Inflammatory macrophage treated with lipopolysaccharide for 4 hours (primary cell): ENCODE measurements at regions not wholly inside any gene's neighbourhood (a gene's known extent, or its start where the extent isn't known, plus 50 kb on each side); places are given as distances from the start of the nearest gene placed in this dataset.
A peak's percentile ranks its signal among the peaks of the same experiment; 100 is the strongest.
"Not testable (repeated sequence)": the region's sequence is repeated elsewhere in the genome, so short reads cannot be mapped to it uniquely, and the experiment has no call there.

ENCODE experiments used
- DNase-seq: peaks from one replicate; pipeline ENCODE4 v3.0.0-alpha.2; 2020

- no peak for DNase-seq
Measured at GRCh38 chrX:13220916-13221315, 98.9 kb downstream of the ATXN3L start.

DNA sequence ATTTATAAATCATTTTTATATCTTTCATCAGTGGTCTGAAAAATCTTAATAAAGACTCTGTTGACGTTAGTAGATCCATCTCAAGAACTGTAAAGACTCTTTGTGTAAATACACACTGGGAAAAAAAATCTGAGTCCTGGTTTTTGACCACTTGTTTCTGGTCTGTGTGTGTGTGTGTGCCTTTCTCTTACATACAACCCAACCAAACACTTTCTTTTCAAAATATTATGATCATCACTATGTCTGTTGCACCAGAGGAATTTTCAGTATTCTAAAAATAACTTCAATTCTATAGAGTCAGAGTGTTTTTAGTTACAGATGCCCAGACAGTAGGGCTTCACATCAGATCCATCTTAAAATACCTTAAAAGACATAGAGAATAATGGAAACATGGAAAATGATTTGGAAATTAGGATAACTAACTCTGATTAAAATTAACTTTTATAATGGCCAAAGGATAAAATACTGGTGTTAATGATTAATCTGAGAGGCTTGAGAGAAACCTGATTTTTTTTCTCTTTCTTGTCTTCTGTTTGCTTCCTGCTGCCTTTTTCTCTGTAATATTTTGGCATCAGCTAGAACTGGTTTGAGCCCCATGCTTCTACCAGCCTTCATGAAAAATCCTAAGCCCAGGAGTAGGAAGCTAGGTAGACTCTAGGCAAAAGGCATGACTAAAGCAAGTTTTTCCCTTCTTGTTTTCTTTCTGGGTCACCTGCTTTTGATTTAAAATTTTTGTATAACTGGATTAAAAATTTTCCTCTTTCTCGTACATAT lies 99.7 kb downstream of the ATXN3L start:
- no peak for DNase-seq

DNA sequence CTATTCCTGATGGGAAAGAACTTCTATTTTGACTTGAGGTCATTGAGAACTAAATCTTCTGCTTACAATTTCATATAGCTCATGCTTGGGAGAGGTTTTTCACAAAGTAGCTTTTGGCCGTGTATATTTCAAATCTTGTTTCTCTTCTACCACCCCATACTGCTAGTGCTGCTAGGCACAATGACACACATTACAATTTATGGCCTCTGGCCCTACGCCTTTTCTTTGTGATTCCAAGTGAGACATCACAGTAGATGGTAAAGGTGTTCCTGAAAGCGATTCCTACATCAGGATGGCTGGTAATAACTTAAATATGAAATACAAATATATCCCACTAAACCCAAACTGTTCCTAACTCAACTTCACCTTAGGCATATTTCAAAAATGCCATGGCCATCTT lies 101.1 kb downstream of the ATXN3L start:
- no peak for DNase-seq

DNA sequence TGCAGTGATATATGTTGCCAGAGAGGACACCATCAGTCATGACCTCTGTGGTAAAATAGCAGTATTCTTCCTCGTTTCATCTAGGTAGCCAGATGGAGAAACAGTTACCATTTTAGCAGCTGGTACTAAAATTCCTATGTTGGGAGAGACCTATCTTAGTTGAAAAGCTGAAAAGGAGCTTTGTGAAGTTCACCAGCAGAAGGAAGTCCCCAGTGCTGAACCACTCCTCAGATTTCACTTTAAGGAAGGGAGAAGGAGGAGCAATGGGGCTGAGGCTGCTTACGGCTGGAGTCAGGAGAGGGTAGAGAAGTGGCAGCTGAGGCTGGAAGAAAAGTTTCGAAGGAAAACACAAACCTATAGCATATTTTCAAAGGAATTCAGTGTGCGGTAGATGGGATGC lies 103.7 kb downstream of the ATXN3L start:
- DNase-seq = no peak

DNA sequence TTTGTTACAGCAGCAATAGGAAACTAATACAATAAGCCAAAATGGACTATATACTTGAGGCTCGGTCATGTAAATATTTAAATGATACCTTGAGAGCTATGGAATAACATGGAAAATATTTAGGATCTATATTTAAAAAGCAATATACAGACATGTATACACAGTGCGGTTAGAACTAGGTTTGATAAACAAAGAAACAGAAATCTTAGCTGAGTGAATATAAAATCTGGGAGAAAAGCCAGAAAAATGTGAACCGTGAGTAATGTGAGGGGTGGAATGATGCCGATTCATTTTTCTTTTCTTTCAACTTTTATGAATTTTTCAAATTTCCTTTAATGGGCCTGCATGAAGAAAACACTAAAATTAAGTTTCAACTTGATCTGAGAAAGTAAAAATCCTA lies 104.1 kb downstream of the ATXN3L start:
- DNase-seq = no peak

DNA sequence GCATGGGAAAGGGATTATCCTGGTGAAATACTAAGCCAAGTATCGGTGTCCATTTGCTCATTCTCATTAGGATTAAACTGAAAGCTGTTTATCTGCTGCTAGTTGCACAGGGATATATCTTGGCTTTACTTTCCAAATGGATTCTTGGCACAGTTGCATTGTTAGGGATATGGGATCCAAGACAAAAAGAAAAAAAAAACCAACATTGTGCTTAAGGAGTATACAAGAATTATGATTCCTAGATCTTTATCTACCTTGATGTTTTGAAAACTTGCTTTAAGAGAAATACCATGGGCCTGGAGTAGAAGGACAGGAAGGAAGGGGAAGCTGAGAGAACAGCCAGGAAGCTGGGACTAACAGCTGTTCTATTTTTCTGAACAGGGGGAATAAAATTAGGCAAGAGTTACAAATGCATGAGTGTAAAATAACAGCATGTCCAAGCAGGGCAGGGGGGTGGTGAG lies 107.6 kb downstream of the ATXN3L start:
- no peak for DNase-seq

DNA sequence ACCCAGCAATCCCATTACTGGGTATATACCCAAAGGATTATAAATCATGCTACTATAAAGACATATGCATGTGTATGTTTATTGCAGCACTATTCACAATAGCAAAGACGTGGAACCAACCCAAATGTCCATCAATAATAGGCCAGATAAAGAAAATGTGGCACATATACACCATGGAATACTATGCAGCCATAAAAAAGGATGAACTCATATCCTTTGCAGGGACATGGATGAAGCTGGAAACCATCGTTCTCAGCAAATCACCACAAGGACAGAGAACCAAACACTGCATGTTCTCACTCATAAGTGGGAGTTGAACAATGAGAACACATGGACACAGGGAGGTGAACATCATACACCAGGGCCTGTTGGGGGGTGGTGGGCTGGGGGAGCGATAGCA lies 109.7 kb downstream of the ATXN3L start:
- not testable (repeated sequence) for DNase-seq

DNA sequence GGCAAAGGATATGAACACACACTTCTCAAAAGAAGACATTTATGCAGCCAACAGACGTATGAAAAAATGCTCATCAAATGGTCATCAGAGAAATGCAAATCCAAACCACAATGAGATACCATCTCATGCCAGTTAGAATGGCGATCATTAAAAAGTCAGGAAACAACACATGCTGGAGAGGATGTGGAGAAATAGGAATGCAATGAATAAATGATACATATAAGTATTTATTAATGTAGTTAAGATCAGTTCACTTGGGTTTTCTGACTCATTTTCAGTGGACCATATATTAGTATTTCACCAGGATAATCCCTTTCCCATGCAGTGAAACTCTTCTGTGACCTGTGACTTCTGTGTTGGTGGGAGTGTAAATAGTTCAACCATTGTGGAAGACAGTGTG lies 110.1 kb downstream of the ATXN3L start:
- not testable (repeated sequence) for DNase-seq

DNA sequence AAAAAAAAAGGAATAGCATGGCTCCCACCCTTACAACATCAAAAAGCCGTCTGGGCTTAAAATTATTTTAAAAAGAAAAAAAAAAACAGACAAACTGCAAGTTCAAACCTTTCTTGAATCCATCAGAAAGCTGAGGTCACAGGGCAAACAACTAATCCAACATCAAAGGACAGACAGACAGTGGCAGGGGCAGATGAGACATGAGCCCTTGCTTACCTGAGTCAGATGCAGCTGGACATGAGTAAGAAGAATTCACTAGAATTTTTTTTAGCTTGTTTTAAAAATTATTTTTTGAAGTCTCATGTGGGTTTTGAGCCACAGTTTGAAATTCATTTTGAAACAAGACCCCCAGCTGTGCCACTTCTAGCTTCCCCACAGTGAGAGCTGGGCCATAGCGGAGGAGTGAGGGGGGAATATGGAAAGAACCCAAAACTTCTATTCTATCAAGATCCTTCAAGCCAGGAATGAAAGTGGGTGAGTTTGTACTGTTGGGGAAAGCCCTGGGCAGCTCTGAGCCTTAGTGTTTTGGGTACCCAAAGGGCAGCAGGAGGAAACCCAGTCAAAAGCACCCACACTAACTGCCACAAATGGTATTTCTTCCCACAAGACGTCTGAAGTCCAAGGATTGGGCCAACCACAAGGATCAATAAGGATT lies 111.4 kb downstream of the ATXN3L start:
- no peak for DNase-seq

GRCh38 chrX:13203271-13203670 lies 116.6 kb downstream of the ATXN3L start:
- no peak for DNase-seq

DNA sequence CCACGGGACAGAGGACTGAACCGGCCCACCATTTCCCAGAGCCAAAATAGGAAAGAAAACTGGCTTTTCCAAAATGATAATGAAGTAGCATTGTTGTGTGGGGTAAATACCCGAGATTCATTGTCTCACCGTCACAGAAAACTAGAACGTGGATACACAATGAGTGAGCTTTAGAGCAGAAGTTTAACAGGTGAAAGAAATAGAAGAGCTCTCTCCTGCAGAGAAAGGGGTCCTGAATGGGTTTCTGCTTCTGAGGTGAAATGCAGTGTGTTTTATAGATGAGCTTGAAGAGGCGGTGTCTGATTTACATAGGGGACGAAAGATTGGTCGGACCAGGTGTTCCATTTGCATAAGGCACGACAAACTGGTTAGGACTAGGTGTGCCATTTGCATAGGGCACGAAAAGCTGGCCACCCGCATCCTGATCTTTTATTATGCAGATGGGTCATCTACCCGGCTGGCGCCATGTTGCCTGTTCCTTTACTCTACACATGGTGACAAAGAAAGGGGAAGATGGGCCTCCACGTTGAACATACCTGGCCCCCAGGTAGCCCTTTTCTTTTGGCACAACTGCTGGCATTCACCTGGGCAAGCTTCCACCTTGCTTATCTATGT lies 118.1 kb downstream of the ATXN3L start:
- no peak for DNase-seq

DNA sequence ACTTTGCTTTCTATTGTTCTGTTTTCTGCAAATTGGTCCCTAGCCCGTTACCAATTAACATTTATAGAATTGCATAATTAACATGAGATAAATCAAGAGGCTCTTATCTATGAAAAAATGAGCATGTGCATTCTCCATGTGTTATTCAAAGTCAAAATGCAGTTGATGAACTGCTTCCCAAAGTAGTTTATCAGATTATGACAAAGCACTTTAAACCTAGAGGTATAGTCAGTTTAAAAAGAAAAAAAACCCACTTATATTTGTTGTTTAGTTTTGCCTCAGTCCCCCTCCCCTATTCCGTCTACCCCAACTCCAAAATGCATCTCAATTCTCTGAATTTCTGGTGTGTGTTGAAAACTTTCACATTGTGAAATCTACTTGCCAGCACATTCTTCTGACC lies 119.5 kb downstream of the ATXN3L start:
- DNase-seq = no peak

DNA sequence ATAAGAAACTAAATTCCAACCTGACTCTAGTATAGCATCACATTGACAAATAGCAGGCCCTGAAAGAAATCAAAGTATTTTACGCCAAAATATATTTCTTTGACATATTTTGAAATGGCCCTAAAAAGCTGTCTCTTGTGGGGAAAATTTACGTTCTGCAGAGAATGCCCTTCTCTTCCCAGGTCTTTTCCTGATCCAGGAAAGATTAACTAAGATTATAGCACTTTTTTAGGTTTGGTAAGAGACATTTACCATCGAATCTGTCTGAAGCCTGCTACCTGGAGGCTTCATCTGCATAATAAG lies 121.1 kb downstream of the ATXN3L start:
- no peak for DNase-seq

DNA sequence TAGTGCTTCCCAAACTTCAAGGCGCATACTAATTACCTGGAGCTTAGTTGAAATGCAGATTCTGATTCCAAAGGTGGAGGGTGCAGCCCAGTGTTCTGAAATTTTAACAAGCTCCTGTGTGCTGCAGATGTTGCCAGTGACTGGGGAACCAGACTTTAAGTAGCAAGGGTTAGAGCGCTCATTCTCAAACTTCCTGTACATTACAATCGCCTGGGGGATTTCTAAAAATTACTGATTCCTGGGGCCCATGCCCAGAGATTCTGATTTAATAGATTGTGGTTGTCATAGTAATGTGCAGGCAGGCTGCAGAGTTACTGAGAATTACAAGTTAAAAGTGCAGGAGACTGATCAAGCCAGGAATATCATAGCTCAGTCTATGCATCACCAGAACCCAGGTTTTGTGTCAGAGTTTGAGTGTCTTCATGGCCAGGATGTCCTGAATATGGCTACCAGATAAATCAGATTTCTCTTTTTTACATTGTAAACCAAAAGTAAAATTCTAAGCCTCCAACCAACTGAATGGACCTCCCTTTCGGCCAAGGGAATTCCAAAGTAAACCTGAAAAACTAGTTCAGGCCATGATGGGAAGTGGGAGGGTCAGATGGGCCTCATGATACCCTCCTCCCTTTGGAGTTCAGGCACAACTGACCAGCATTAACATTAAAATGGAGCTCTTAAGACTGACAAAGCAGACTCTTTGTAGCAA lies 121.6 kb downstream of the ATXN3L start:
- DNase-seq = no peak

GRCh38 chrX:13196782-13197181 lies 123.1 kb downstream of the ATXN3L start:
- no peak for DNase-seq

DNA sequence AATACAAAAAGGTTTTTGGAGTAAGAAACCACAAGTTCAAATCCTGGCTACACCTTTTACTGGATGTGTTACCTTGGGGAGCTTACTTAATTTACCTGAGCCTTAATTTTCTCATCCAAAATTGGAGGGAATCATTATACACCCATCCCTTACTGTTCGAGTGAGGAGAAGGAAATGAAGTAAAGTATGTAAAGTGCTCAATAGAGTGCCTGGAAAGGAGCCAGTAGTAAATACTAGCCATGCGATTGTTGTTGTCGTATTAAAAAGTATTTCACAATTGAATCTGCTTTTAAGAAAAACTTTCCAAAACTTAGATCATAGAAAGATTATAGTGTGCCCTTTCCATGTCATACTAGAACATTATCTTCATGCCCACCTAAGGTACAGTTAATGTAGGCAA lies 124.5 kb downstream of the ATXN3L start:
- no peak for DNase-seq

GRCh38 chrX:13194291-13195103 lies 125.4 kb downstream of the ATXN3L start:
- no peak for DNase-seq

DNA sequence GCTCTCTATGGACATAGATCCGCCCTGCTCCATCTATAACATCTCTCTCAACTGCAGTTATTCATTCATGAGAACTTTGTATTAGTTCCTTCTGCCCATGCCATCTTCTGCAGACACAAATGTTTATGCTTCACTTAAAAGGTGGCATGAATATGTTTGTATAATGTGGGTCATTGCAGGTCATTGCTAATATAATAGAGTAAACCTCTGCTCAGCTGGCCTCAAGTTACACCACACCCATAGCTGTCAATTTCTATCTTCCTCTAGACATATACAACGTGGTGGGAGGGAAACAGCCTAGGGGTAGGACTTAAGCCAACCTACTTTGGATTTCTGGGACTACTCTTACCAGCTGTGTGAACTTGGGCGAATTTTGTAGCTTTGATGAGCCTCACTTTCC lies 129.8 kb downstream of the ATXN3L start:
- DNase-seq = no peak

- no peak for DNase-seq
Measured at GRCh38 chrX:13189380-13189779, 130.5 kb downstream of the ATXN3L start.

DNA sequence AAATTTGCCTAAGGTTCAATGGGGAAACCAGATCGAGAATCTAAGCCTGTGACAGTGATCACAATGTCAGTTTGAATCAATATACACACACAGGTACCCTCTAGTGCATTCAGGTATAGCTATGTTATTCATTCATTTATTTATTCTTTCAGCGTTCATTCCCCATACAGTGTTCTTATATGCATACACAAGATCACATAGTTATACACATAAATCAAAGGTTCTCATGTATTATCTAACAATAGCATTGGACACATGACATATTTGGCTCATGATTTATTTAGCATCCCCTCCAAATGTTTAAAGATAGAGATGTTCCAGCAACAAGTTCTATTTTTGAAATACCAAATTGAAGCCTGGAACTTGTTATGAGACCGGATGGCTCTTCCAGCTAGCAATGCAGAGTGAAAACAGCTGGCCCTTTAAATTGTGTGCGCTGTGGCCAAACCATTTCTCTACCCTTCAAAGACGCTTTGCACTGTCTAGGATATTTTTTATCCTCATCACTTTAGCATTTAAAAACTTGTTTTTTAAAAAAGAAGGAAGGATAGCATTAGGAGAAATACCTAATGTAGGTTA lies 131.0 kb downstream of the ATXN3L start:
- no peak for DNase-seq

DNA sequence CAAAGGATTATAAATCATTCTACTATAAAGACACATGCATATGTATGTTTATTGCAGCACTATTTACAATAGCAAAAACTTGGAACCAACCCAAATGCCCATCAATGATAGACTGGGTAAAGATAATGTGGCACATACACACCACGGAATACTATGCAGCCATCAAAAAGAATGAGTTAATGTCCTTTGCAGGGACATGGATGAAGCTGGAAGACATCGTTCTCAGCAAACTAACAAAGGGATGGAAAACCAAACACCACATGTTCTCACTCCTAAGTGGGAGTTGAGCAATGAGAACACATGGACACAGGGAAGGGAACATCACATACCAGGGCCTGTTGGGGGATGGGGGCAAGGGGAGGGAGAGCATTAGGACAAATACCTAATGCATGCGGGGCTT lies 133.2 kb downstream of the ATXN3L start:
- not testable (repeated sequence) for DNase-seq

DNA sequence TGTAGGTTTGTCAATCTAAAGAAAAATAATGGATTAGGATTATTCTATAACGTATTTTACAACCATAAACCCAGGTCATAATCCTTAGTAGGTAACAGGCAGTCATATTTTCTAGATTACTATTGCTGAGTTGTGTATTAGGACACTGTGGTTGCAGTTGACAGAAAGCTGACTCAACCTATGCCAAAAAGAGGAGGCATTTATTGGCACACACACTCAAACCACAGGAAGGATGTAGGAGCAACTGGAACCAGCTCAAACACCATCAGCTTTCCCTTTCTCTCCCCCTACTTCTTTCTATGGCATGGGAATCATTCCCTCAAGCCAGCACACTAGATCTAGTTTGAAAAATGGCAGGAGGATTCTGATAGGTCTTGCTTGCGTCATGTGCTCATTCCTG lies 136.4 kb upstream of the FAM9C start:
- peak; percentile 65 for DNase-seq

DNA sequence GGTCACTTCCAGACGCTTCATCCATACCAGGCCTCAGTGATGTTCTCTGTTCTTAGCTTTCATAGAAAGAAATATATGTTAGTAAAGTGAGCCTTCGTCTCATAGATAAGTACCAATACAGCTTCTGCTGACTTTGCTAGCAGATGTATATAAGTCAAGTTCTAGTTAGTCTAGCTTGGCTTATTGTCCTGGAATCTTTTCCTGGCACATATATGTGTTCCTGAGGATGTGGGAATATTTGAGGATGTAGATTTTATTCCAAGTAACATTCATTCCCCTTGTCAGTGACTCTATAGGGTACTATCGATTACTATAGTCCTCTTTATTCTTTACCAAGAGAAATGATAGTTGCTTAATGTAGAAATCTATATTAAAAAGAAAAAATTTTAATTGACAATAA lies 135.2 kb upstream of the FAM9C start:
- DNase-seq = no peak
